Endodermal cell (in vitro differentiated cells): ENCODE measurements at regions not wholly inside any gene's neighbourhood (a gene's known extent, or its start where the extent isn't known, plus 50 kb on each side); places are given as distances from the start of the nearest gene placed in this dataset.

ENCODE experiments used
- DNase-seq: peaks from one replicate; pipeline ENCODE4 v3.0.0-alpha.2; 2017
- H3K27ac ChIP-seq: 2 replicates; pipeline ENCODE4 v1.5.1; 2013; ENCODE audit warnings: mild to moderate bottlenecking, low read depth, low read length, moderate library complexity
- H3K27me3 ChIP-seq: 2 replicates; pipeline ENCODE4 v1.6.1; 2013; ENCODE audit warnings: mild to moderate bottlenecking, low read length, moderate library complexity; ENCODE audit not compliant: insufficient read depth, control insufficient read depth, poor library complexity, severe bottlenecking
- H3K36me3 ChIP-seq: 2 replicates; pipeline ENCODE4 v1.7.0; 2013; ENCODE audit warnings: mild to moderate bottlenecking, low read length, moderate library complexity; ENCODE audit not compliant: control insufficient read depth, insufficient read depth
- H3K4me1 ChIP-seq: one replicate; pipeline ENCODE4 v1.7.0; 2013; ENCODE audit warnings: low read length; ENCODE audit not compliant: control insufficient read depth, insufficient read depth
- H3K4me3 ChIP-seq: 2 replicates; pipeline ENCODE4 v1.5.1; 2013; ENCODE audit warnings: mild to moderate bottlenecking, low read length, moderate library complexity
- H3K9ac ChIP-seq: 2 replicates; pipeline ENCODE4 v1.6.1; 2013; ENCODE audit warnings: mild to moderate bottlenecking, low read length, moderate library complexity; ENCODE audit not compliant: poor library complexity, severe bottlenecking; ENCODE audit errors: extremely low read depth
- H3K9me3 ChIP-seq: 2 replicates; pipeline ENCODE4 v1.6.1; 2013; ENCODE audit warnings: mild to moderate bottlenecking, low read length, moderate library complexity; ENCODE audit not compliant: control insufficient read depth
- H3K27ac Mint-ChIP-seq: 2 replicates; pipeline ENCODE4 v1.8.0; 2020; ENCODE audit warnings: mixed read lengths
- H3K27me3 Mint-ChIP-seq: 2 replicates; pipeline ENCODE4 v1.8.0; 2021; ENCODE audit warnings: mild to moderate bottlenecking, mixed read lengths; ENCODE audit not compliant: insufficient read depth
- H3K36me3 Mint-ChIP-seq: 2 replicates; pipeline ENCODE4 v1.8.0; 2020; ENCODE audit warnings: low read depth, mixed read lengths
- H3K4me1 Mint-ChIP-seq: 2 replicates; pipeline ENCODE4 v1.8.0; 2020; ENCODE audit warnings: mixed read lengths
- H3K4me3 Mint-ChIP-seq: 2 replicates; pipeline ENCODE4 v1.8.0; 2020; ENCODE audit warnings: mild to moderate bottlenecking, moderate library complexity, mixed read lengths
- H3K9me3 Mint-ChIP-seq: 2 replicates; pipeline ENCODE4 v1.8.0; 2020; ENCODE audit warnings: mild to moderate bottlenecking, mixed read lengths
- CTCF ChIP-seq: fragments of 200-600 bp; sonication (generic); conservative IDR thresholded peaks from 2 replicates; pipeline ENCODE4 v1.5.0; 2021; ENCODE audit warnings: antibody characterized with exemption, mild to moderate bottlenecking
- WGBS, 2 experiments: methylation state at CpG; one replicate each; pipeline versions ENCODE4 v1.1.5 to v1.1.7; 2013; ENCODE audit warnings: missing lambda C conversion rate in 2 of 2, mixed read lengths in 1 of 2; ENCODE audit not compliant: insufficient coverage in 1 of 2, insufficient read length in 1 of 2; 5-methylcytosine and 5-hydroxymethylcytosine counted together

DNA sequence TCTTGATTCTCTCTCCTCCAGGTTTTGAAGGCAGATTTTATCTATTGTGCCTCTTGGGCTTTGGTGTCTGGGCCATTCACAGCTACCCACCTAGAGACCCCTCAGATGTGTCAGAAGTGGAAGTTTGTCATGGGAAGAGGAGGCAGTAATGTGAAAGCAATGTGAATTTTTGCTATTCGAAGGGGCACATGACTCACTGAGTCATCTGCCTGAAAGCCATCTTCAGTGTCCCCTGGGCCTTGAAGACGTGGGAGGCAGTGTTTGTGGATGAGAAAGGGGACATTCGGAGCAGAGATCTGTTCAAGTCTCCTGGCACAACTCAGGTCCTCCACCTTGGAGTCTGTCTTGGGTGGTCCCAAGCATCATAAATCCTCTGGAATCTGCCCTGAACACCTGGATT lies 530.2 kb downstream of the NPIPA7 start:
- peaks cover 3% of the 10 kb centered on the region for H3K4me1 Mint-ChIP-seq
- H3K4me3 Mint-ChIP-seq: no peak overlapping the region
- no peak overlapping the region for H3K27ac ChIP-seq
- peaks cover 15% of the 10 kb centered on the region for H3K9me3 Mint-ChIP-seq
- H3K27ac Mint-ChIP-seq: no peak overlapping the region
- peaks cover 23% of the 10 kb centered on the region for H3K9me3 ChIP-seq
- H3K9ac ChIP-seq: no peak overlapping the region
- H3K4me1 ChIP-seq: no peaks in the 10 kb centered on the region
- no peak overlapping the region for H3K4me3 ChIP-seq
- no peaks in the 10 kb centered on the region for H3K27me3 ChIP-seq
- DNase-seq: no peak
- WGBS, 2 experiments: 87 to 92% methylated on average over 2 to 3 of the region's 3 CpGs
- no peaks in the 10 kb centered on the region for H3K36me3 Mint-ChIP-seq
- no peaks in the 10 kb centered on the region for H3K36me3 ChIP-seq
- H3K27me3 Mint-ChIP-seq: peaks cover 15% of the 10 kb centered on the region
- no peak for TF ChIP-seq CTCF

DNA sequence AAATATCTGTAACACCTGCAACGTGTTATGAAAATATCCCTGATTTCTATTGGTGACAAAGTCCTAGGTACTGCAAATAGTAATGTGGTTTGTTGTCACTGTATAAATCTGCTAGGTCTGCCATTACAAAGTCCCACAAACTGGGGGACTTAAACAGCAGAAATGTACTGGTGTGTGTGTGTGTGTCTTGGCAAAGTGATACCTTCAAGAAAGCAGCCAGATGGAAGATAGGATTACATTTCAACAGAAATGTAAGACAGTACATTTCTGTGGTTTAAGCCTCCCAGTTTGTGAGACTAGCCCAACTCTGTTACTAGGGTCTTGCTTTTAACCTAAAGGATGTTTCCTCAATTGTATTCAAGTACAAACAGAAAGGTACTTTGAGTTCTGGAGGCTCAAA lies 531.7 kb downstream of the NPIPA7 start:
- peaks cover 15% of the 10 kb centered on the region for H3K27me3 Mint-ChIP-seq
- H3K9me3 ChIP-seq: peaks cover 23% of the 10 kb centered on the region
- H3K4me1 ChIP-seq: no peaks in the 10 kb centered on the region
- no peak overlapping the region for H3K27ac ChIP-seq
- no peak overlapping the region for H3K27ac Mint-ChIP-seq
- H3K4me3 ChIP-seq: no peak overlapping the region
- H3K9me3 Mint-ChIP-seq: peaks cover 15% of the 10 kb centered on the region
- no peaks in the 10 kb centered on the region for H3K27me3 ChIP-seq
- no peak for DNase-seq
- peaks cover 3% of the 10 kb centered on the region for H3K4me1 Mint-ChIP-seq
- H3K9ac ChIP-seq: no peak overlapping the region
- H3K36me3 Mint-ChIP-seq: no peaks in the 10 kb centered on the region
- H3K4me3 Mint-ChIP-seq: no peak overlapping the region
- H3K36me3 ChIP-seq: no peaks in the 10 kb centered on the region
- 96 to 100% methylated on average over 1 of the region's 1 CpG for WGBS, 2 experiments
- TF ChIP-seq CTCF: no peak

DNA sequence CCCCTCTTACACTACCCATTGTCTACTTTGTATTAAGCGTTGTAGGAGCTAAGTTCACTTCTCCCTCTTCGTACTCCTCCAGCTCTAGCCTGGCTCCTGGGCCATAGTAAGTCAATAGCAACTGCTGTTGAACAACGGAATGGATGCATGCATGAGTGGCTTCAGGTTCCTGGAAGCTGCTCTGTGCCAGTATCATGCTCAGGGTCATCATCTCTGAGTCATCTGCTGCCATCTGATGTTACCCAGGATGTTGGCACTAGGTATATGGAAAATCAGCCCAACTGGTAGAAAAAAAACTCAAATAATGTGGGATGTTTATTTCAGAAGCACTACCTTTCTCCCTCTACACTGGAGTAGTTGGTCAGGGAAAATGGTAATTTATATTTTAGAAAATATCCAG lies 536.8 kb downstream of the NPIPA7 start:
- H3K27ac ChIP-seq: no peak overlapping the region
- no peak overlapping the region for H3K9ac ChIP-seq
- H3K36me3 ChIP-seq: no peaks in the 10 kb centered on the region
- no peaks in the 10 kb centered on the region for H3K4me1 ChIP-seq
- H3K27me3 ChIP-seq: no peaks in the 10 kb centered on the region
- Mint-ChIP-seq H3K36me3 (no peaks in the 10 kb centered on the region), H3K4me1 (peaks cover 2% of the 10 kb centered on the region), H3K4me3 (no peak overlapping the region), H3K9me3 (peaks cover 15% of the 10 kb centered on the region), H3K27ac (no peak overlapping the region), H3K27me3 (peaks cover 26% of the 10 kb centered on the region)
- DNase-seq: no peak
- TF ChIP-seq CTCF: no peak
- H3K9me3 ChIP-seq: peaks cover 23% of the 10 kb centered on the region
- H3K4me3 ChIP-seq: no peak overlapping the region
- WGBS, 2 experiments: 92 to 95% methylated on average over 2 of the region's 3 CpGs
